GM19463 (cell line): ENCODE measurements at regions not wholly inside any gene's neighbourhood (a gene's known extent, or its start where the extent isn't known, plus 50 kb on each side); places are given as distances from the start of the nearest gene placed in this dataset.
"Not testable (repeated sequence)": the region's sequence is repeated elsewhere in the genome, so short reads cannot be mapped to it uniquely, and the experiment has no call there.

ENCODE experiments used
- ATAC-seq: cut with Tn5 transposase; IDR thresholded peaks from one replicate; pipeline ENCODE4 v1.9.1; 2021; ENCODE audit warnings: mild to moderate bottlenecking, moderate library complexity; ENCODE audit not compliant: unreplicated experiment

DNA sequence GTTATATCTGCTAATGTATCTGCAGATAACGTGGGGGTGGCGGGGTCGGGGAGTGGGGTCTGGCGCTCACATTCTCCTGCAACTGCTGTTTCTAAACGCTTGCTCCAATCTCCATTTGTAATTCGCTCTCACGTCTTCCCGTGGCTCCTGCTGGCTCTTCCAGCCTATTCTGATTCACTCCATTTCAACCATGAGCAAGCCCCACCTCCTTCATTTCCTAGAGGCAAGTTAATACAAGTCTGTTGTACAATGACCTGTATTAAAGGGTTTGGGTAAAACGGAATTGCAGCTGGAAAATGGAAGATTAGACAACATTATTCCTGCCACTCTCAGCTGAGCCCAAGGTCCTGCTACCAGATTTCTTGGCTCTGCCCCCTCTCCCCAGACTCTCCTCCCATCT lies 132.3 kb downstream of the CSNK2A3 start:
- no peak for ATAC-seq

DNA sequence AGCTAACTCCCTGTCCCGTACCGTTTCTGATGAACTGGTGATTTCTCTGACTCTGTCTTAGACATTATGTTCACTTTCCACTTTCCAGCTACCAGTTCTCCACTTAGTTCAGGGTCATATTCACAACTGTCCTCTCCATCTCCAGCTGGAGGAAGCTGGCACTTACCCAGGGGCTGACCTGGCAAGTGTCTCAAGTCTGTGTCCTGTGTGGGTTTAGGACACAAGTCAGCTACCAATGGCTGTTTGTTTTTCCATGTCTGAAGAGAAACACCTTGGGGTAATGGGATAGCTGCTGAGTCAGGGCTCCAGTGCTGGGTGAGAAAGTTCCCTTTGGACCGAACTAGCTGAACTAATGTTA lies 134.4 kb downstream of the CSNK2A3 start:
- ATAC-seq, result no peak

DNA sequence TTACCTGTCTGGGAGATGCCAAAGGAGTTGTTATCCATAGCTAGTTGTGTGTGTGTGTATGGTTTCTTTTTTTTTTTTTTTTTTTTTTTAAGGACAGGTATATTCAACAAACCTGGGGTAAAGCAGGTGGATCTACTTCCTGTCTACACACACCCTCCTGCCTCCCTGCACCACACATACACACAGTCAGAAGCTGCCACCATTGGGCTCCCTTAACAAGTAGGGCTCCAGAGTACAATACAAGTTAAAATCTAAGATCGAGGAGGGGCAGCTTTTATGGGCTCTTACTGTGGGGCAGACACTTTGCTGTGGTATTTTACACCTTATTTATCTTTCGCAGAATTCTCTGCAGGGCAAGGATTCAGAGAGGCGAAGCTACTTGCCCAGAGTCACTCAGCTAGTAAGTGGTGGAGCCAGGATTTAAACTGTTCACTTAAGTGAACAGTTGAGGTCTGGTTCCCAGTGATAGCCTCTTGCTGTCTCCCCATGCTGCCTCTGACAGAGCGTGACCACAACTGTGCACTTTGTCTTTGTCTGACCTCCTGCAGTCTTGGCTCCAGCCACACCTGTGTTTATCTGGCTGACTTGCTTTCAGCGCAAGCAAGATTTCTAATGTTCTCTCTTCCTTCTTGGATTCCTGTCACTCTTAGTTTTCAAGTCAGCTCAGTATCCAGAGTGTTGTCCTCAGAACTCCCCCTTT lies 135.0 kb downstream of the CSNK2A3 start:
- no peak for ATAC-seq

DNA sequence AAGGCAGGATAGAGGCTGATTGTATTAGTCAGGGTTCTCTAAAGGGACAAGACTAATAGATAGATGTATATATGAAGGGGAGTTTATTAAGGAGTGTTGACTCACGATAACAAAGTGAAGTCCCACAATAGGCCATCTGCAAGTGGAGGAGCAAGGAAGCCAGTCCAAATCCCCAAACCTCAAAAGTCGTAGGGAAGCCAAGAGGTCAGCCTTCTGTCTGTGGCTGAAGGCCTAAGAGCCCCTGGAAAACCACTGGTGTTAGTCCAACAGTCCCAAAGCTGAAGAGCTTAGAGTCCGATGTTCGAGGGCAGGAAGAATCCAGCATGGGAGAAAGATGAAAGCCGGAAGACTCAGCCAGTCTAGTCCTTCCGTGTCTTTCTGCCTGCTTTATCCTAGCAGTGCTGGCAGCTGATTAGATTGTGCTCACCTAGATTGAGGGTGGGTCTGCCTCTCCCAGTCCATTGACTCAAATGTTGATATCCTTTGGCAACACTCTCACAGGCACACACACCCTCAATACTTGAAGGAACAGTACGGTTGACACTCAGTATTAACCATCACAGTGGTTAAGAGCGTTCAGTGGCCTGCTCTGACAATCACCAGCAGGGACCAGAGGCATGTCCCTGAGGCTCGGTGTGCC lies 135.6 kb downstream of the CSNK2A3 start:
- ATAC-seq, result no peak

DNA sequence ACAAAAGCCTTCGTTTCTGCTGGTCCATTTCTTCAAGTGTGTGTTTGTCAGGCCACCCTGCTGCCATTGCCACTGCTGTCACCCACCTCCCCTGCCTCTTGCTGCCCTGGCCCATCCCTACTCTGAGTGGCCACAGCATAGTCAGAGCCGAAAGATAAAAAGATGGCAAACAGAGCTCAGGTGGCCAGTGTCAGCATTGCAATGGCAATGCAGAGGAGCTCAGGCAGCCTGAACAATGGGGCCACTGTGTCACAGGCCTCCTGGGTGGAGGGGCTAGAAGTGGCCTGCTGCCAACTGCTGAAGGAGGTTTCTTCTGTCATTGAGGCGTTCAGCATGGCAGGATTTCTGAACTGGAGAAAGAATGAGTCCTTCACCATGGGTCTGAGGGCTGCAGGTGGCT lies 137.1 kb downstream of the CSNK2A3 start:
- ATAC-seq, result no peak

DNA sequence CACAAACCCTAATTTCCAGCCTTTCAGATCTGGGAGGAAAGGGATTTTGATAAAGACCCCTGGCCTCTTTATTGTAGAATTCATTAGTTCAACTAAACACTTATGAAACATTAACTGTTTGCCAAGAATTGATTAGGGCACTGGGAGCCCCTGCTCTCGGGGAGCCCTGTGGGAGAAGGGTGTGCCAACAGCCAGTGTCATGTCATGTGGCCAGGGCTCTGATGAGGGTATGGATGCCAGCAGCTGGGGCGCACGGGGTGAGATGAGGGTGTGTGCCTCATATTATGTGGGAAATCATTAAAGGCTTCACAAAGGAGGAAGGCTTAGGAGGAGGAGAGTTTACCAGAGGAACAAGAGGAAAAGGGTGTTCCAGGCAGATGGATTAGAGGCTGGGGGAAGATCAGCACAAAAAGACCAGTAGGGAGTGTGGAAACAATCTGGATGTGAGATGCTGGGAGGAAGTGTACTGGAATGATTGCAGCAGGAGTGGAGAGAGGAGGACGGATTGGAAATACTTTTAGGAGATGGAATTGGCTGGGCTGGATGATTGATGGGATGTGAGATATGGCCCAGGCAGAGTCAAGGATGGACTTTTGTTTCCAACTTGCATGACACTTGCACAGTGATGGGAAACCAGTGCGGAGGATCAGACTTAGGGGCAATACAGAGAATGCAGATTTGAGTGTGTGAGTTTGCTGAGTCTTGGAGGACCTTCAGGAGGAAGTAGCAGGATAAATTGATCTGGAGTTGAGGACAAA lies 137.8 kb downstream of the CSNK2A3 start:
- no peak for ATAC-seq

DNA sequence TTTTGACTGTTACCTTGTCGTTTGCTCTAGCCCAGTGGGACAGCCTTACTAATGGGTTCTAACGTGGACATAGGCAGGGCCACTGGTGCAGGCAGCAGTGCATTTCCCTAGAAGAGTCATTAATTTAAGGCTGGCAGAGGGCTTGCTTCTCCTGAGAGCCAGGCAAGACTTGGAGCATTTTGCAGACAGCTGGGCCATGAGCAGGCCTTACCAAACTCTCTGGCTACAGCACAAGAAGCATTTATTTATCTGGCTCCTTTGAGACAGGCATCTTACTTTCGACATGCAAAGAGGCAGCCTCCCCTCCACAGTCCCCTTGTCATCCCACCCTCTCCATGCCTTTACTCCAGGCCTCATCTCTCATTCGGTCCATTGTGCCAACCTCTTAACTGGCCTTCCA lies 139.9 kb downstream of the CSNK2A3 start:
- no peak for ATAC-seq

DNA sequence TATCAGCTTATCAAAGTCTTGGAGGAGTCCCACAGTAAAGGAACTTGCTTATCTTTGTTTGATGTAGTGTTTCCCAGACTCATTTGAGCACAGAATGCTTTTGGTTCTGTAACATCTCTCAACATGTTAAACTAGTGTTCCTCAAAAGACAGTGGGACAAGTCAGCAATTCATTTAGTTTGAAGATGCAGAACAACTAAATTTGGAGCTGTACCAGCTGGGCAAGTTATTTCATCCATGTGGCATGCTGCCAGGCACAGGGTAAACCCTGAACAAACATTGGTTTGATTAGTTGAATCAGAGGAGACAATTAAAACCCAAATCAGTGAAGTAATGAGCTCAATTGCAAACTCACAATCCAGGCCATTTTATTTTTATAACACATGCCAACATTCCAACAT lies 141.2 kb downstream of the CSNK2A3 start:
- no peak for ATAC-seq

DNA sequence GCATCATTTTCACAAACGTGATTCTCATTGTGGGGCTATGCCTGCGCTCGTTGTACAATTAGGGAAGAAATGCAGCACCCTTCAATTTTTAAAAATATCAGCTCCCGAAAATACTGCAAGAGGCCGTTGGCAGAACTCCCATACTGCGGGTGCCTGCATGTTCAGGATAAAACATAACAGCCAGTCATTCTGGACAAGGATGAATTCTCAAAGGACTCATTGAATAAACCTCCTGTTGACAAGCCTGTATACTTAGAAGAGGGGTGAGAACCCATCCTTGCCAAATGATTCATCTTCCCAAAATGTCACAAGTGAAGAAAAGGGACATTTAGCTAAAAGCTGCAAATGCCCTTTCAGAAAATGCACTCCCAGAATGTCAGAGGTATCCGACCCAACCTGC lies 141.9 kb downstream of the CSNK2A3 start:
- no peak for ATAC-seq

DNA sequence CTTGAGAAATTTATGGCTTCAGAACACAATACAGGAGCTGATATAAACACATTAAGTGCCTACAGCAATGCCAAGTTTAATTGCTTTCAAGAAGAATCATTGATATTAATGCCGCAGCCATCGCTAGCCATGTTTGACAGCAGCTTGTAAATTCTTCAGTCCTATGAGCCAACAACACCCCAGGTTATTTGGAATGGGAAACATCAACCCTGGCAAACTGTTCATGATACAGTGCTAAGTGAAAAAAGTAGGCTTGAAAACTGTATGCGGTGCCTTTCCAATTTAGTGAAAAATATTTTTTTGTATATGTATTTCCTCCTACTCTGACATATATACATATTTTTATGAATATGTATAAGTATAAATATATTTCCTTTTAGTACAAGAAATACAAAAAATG lies 142.6 kb downstream of the CSNK2A3 start:
- no peak for ATAC-seq

DNA sequence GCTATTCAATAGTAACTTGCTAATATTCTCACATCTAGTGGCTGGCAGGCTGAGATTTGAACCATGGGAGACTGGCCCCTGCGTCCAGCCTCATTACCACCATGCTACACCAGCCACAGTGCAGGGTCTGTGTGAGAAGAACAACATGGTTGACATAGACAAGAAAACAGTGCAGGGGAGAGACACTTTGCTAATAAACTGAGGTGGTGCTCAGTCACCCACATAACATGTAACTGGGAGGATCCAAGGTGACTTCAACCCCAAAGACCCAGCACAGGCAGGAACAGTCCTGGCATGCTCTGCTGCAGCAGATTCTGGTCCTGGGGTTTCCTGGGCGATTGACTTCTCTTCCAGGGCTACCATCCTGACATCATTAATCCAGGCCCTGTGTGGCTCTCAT lies 143.1 kb downstream of the CSNK2A3 start:
- ATAC-seq, result no peak

DNA sequence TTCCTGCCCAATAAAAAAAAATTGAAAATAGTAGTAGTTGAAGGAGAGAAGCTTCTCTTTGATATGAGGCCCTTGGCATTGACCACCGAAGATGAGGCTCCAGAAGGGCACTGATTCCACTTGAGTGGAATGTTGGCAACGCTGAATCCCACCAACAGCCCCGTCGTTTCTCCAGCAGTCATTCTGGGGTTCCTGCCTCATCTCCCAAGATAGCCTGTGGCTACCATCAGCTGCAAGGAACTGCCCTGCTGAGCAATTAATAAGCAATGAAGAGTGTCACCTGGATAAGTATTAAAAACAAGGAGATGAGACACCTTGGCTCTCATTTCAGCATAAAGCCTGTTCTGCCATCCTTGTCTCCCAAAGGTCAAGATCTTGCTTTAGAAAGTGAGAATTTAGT lies 144.1 kb downstream of the CSNK2A3 start:
- ATAC-seq, result no peak

DNA sequence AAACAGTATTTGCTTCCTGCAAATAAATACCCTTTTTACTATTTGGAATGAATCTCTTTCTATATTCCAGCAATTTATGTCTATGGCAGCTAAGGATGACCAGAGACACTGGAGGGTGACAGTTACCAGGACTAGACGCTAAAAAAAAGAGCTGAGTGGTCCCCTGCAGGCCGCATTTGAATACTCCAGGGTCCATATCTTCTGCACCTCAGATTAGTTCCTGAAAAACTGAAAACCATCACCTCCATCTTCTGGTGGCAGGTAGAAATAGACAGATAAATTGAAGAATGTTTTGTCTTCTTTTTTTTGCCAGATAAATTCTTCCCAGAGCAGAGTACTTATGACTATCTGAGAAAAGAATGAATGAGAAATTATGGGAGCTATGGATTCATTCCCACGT lies 145.6 kb downstream of the CSNK2A3 start:
- no peak for ATAC-seq

DNA sequence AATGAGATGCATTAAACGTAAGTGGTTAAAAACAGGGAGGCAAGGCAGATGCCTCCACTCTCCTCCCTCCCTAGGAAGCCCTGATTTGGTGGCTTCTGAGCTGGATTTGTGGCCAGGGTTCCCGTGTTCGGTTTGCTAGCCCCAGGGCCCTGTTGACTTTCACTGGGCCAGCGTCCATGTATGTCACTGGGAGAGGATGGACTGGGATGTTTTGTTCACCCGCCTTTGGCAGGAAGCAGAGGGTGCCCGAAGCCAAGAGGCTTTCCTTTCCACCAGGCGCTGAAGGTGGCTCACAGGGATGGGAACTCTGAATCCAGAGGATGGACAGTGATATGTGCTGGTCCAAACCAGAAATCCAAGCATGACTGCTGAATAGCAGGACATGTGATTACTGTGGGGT lies 146.6 kb downstream of the CSNK2A3 start:
- no peak for ATAC-seq

DNA sequence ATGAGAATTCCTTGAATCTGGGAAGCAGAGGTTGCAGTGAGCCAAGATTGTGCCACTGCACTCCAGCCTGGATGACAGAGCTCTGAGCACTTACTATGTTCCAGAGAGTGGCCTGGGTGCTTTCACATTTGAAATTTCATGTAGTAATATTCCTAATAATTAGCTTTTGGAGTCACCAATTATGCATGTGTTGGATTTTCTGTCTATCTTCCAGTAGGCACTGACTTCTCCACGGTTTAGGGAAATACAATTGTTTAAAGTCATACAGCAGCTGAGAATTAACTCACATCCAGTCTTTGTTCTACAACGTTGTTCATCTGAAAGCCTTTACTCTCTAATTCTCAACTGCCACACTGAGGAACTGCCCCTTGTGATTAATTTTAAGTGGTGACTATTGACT lies 150.2 kb downstream of the CSNK2A3 start:
- no peak for ATAC-seq

DNA sequence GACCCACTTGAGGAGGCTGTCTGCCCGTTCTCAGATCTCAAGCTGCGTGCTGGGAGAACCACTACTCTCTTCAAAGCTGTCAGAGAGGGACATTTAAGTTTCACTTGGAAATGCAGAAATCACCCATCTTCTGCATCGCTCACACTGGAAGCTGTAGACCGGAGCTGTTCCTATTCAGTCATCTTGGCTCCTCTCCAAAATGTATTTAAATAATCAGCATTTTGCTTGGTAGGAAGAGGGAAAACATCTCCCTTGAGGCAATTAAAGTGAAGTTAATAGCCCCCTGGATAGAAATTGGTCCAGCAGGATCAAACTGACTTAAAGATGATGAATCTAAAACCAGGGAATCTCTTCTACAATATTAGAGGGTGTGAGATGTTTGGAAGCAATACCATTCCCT lies 151.7 kb downstream of the CSNK2A3 start:
- not testable (repeated sequence) for ATAC-seq

DNA sequence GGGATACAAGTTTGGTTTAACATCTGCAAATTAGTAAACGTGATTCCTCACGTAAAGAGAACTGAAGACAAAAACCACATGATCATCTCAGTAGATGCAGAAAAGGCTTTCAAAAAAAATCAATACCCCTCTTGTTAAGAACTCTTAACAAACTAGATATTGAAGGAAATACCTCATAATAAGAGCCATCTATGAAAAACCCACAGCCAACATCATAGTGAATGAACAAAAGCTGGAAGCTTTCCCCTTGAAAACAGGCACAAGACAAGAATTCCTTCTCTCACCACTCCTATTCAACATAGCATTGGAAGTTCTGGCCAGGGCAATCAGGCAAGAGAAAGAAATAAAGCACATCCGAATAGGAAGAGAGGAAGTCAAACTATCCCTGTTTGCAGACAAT lies 160.5 kb downstream of the CSNK2A3 start:
- no peak for ATAC-seq

DNA sequence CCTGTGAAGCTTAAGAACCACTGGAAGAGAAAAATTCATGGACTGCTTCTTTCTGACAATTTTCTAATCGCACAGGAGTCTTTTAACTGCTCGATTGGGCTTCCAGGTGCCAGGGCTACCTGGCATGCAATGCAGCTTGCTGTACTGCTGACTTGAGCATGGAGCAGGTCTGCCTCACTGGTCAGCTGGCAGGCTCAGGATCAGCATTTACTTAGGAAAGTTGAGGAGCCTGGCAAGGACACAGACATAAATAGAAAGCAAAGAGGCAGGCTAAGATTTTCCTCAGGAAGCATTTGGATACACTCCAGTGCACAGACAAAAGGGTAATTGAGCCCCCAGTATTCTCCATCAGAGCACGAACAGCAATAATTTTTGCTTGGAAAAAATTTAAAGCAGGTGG lies 163.5 kb downstream of the CSNK2A3 start:
- no peak for ATAC-seq

DNA sequence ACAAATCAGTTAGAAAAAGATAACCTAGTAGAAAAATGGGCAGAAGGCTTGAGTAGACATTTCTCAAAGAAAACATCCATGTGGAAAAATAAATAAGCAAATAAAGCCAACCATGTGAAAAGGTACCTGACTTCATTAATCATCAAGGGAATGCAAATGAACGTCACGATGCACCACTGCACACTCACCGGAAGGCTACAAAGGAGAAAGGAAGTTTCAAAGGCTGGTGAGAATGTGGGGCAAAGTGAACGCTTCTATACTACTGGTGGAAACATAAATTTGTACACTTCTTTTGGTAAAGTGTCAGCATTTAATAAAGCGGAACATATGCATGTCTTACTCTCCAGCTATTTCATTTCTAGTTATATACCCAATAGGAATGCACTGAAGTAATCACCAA lies 166.8 kb downstream of the CSNK2A3 start:
- no peak for ATAC-seq

DNA sequence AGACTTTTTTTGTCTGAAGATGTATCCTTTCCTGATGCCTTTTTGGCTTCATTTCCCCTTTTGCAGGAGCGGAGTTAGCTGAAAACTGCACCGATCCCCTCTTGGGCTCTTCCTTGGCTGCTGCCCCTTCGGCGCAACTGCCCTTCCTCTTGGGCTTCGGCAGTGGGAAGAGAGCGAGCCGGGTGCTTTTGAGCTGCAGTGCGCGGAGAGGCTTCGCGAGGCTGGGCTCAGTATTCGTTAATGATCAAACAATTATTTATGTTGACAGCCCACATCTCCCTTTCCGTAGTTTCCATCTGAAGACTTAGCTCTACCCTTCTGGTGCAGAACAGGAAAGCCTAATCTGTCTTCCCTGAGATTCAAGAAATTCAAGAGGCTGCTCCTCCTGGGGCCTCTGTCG lies 170.8 kb downstream of the CSNK2A3 start:
- ATAC-seq, result no peak

DNA sequence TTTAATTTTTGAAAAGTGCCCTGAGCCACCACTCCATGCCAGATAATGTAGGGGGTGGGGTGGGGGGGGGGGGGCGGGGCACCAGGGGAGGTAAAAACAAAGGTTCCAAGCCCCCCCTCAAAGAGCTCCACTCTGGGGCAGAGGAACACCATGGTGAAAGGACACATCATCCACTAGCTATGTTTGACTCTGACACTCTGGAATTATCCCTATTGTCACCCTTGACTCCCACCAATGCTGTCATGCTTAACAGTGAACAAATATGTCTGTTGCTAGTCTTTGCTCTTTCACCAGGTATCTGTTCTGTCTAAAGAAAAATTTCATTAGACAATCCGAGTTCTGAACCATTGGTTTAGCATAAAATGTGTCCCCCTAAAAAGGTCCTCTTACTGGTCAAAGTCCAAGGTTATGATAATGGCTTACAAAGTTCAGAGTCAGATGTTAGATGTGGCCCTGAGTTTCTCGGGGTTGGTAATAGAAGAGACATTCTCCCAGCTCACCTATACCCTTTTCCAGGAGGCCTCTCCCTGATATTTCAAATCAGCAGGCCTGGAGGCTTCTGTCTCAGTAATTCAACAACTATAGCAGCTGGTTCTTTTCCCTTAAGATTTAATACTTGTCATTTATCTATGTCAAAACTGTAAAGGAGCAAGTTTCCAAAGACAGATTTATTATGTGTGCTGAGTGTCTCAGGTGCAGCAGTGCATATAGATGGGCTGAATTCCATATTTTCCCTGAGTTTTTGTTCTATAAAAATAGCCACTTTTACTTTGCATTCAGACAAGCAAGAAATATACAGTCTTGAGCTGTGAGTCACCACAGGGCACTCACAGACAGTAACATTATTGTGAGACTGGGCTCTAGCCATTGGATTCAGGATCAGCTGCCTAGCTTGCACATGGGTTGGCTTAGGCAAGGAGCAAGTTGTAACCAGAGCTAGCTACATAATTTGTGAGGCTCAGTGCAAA lies 174.1 kb downstream of the CSNK2A3 start:
- no peak for ATAC-seq
